Chondrocyte (in vitro differentiated cells): ENCODE measurements at regions not wholly inside any gene's neighbourhood (a gene's known extent, or its start where the extent isn't known, plus 50 kb on each side); places are given as distances from the start of the nearest gene placed in this dataset.

ENCODE experiments used
- DNase-seq: peaks from one replicate; pipeline ENCODE4 v3.0.0; 2021; ENCODE audit warnings: mixed read lengths, low spot score
- H3K27ac Mint-ChIP-seq: one replicate; pipeline ENCODE4 v1.8.0; 2021; ENCODE audit warnings: mild to moderate bottlenecking, moderate library complexity, mixed read lengths; ENCODE audit not compliant: unreplicated experiment
- H3K27me3 Mint-ChIP-seq: 2 replicates; pipeline ENCODE4 v1.8.0; 2021; ENCODE audit warnings: low read depth, mixed read lengths
- H3K36me3 Mint-ChIP-seq: 2 replicates; pipeline ENCODE4 v1.8.0; 2021; ENCODE audit warnings: low read depth, mixed read lengths
- H3K4me1 Mint-ChIP-seq: 2 replicates; pipeline ENCODE4 v1.8.0; 2021; ENCODE audit warnings: low read depth, mild to moderate bottlenecking, mixed read lengths
- H3K4me3 Mint-ChIP-seq: one replicate; pipeline ENCODE4 v1.8.0; 2021; ENCODE audit warnings: mild to moderate bottlenecking, moderate library complexity, mixed read lengths; ENCODE audit not compliant: unreplicated experiment
- H3K9me3 Mint-ChIP-seq: 2 replicates; pipeline ENCODE4 v1.8.0; 2021; ENCODE audit warnings: low read depth, mixed read lengths
- TF ChIP-seq, protein P1 (sequence below): fragments of 200-600 bp; sonication (generic); IDR thresholded peaks from 2 replicates; pipeline ENCODE4 v1.5.0; 2021; ENCODE audit warnings: antibody characterized with exemption, mild to moderate bottlenecking, moderate library complexity

DNA sequence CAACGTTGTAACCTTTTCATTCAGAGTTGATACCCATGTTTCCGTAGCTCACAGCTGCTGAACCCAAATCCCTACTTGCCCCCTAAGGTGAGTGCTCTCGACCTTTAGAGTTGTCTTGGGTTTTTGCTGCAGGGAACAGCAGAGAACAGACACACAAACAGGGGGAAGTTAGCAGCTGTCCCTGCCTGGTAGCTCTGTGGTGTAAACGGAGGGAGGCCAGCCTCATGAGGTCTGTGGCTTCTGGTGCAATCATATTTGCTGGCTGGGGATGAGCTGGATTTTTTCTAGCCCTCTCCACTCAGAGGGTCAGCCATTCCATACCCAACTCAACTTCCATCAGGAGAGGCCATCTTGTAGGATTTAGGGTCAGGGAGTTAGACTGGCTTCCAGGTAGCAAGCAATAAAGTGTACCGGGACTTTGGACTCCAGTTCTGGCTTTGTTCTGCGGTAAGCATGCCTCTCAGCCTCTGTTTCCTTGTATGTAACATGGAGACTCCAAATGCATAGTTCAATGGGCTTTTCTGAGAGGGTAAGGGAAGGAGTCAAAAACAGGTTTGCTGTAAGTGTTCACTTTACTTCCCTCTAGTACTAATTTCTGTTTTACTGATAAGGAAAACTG lies 218.9 kb downstream of the MID1IP1 start:
- DNase-seq = no peak
- Mint-ChIP-seq H3K27me3 (no peaks in the 10 kb centered on the region), H3K4me3 (no peak overlapping the region), H3K4me1 (no peaks in the 10 kb centered on the region), H3K36me3 (no peaks in the 10 kb centered on the region), H3K27ac (no peak overlapping the region), H3K9me3 (no peaks in the 10 kb centered on the region)
- TF ChIP-seq, protein P1, sequence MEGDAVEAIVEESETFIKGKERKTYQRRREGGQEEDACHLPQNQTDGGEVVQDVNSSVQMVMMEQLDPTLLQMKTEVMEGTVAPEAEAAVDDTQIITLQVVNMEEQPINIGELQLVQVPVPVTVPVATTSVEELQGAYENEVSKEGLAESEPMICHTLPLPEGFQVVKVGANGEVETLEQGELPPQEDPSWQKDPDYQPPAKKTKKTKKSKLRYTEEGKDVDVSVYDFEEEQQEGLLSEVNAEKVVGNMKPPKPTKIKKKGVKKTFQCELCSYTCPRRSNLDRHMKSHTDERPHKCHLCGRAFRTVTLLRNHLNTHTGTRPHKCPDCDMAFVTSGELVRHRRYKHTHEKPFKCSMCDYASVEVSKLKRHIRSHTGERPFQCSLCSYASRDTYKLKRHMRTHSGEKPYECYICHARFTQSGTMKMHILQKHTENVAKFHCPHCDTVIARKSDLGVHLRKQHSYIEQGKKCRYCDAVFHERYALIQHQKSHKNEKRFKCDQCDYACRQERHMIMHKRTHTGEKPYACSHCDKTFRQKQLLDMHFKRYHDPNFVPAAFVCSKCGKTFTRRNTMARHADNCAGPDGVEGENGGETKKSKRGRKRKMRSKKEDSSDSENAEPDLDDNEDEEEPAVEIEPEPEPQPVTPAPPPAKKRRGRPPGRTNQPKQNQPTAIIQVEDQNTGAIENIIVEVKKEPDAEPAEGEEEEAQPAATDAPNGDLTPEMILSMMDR = no peak

DNA sequence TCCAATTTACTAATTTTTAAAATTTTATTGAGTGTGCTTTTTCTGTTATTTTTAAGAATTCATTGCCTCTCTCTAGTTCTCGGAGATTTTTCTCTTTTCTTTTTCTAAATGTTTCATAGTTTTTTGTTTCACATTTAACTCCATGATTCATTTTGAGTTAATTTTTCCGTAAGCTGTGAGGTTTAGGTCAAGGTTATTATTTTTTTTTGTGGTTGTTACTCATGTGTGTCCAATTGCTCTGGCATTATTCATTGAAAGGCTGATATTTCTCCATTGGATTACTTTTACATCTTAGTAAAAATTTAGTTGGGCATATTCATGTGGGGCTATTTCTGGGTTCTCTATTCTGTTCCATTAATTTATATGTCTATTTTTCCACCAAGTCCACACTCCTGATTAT lies 220.8 kb downstream of the MID1IP1 start:
- Mint-ChIP-seq H3K9me3 (peaks cover 14% of the 10 kb centered on the region), H3K27ac (no peak overlapping the region), H3K36me3 (no peaks in the 10 kb centered on the region), H3K4me3 (no peak overlapping the region), H3K27me3 (no peaks in the 10 kb centered on the region), H3K4me1 (no peaks in the 10 kb centered on the region)
- no peak for DNase-seq
- TF ChIP-seq, protein P1 = no peak

DNA sequence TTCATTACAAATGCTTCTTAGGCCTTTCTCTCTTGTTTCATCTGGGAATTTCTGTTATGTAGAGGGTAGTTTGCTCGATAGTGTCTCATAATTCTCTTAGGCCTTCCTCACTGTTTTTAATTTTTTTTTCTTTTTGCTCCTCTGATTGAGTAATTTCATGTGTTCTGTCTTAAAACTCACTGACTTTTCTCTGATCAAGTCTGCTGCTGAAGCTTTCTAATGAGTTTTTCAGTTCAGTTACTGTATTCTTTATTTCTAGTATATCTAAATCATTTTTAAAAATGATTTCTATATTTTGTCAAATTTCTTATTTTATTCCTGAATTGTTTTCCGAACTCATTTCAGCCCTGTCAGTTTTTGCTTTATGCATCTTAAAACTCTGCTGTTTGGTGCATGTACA lies 228.0 kb downstream of the MID1IP1 start:
- H3K27me3 Mint-ChIP-seq = no peaks in the 10 kb centered on the region
- H3K36me3 Mint-ChIP-seq = peaks cover 5% of the 10 kb centered on the region
- H3K27ac Mint-ChIP-seq = no peak overlapping the region
- DNase-seq = no peak
- H3K4me1 Mint-ChIP-seq = no peaks in the 10 kb centered on the region
- no peak overlapping the region for H3K4me3 Mint-ChIP-seq
- peaks cover 50% of the 10 kb centered on the region for H3K9me3 Mint-ChIP-seq
- TF ChIP-seq, protein P1 = no peak

DNA sequence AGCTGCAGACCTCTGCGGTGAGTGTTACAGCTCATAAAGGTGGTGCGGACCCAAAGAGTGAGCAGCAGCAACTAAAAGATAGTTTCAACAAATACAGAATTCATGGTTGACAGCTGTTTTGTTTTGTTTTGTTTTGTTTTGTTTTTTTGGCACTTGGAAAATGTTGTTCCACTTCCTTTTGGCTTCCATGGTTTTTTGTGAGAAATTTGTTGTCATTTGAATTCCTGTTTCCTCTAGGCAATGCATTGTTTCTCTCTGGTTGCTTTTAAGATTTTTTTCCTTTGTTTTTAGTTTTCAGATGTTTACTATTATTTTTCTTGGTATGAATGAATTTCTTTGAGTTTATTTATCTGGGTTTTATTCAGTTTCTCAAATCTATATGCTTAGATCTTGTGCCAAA lies 229.4 kb downstream of the MID1IP1 start:
- Mint-ChIP-seq H3K36me3 (peaks cover 5% of the 10 kb centered on the region), H3K4me1 (no peaks in the 10 kb centered on the region), H3K9me3 (peaks cover 55% of the 10 kb centered on the region), H3K27me3 (no peaks in the 10 kb centered on the region), H3K4me3 (no peak overlapping the region), H3K27ac (no peak overlapping the region)
- TF ChIP-seq, protein P1 = no peak
- DNase-seq = no peak

DNA sequence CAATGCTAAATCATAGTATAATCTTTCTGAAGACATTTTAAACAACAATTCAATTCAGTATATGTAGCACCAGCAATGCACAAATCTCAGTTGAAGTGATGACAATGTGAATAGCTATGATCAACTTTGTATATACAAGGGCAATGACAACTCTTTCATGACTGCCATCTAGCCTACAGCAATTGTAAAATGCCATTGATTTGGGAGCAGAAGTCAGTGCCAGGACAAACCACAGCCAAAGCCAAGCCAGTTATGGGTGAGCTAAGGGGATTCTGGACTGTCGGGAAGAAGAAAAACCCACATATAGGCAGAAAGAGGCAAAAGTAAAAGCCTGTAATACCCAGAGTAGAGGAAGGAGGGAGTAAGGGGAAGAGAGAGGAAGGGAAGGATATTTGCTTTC lies 238.6 kb downstream of the MID1IP1 start:
- TF ChIP-seq, protein P1 = no peak
- no peak for DNase-seq
- Mint-ChIP-seq H3K4me3 (no peak overlapping the region), H3K4me1 (no peaks in the 10 kb centered on the region), H3K36me3 (no peaks in the 10 kb centered on the region), H3K27ac (no peak overlapping the region), H3K9me3 (peaks cover 27% of the 10 kb centered on the region), H3K27me3 (peaks cover 2% of the 10 kb centered on the region)
